Ovary (tissue), 7 donors: ENCODE measurements at regions not wholly inside any gene's neighbourhood (a gene's known extent, or its start where the extent isn't known, plus 50 kb on each side); places are given as distances from the start of the nearest gene placed in this dataset.
"Not testable (repeated sequence)": the region's sequence is repeated elsewhere in the genome, so short reads cannot be mapped to it uniquely, and the experiment has no call there.

Experiments
- DNase-seq, 5 donors: peaks; one replicate each; pipeline ENCODE4 v3.0.0-alpha.2; 2019 to 2020
- H3K27ac ChIP-seq, 2 donors: fragments of 200-600 bp; one replicate each; pipeline versions ENCODE4 v1.5.1 to v1.8.0; 2019 to 2022
- H3K27me3 ChIP-seq: fragments of 200-600 bp; one replicate; pipeline ENCODE4 v1.8.0; 2022
- H3K36me3 ChIP-seq: fragments of 200-600 bp; sonication (generic); one replicate; pipeline ENCODE4 v1.5.1; 2019
- H3K4me1 ChIP-seq: one replicate; pipeline ENCODE4 v1.8.1; 2013; ENCODE audit warnings: mild to moderate bottlenecking, moderate library complexity; ENCODE audit not compliant: insufficient read depth
- H3K4me3 ChIP-seq: fragments of 200-600 bp; sonication (generic); one replicate; pipeline ENCODE4 v1.5.1; 2017
- H3K9me3 ChIP-seq, 2 donors: fragments of 200-600 bp in 1 of 2; sonication (generic) in 1 of 2; one replicate each; pipeline versions ENCODE4 v1.5.1 to v1.8.1; 2013 to 2019; ENCODE audit warnings: mild to moderate bottlenecking in 1 of 2, moderate library complexity in 1 of 2
- EP300 ChIP-seq: sonication (generic); formaldehyde crosslinking; IDR thresholded peaks from one replicate; pipeline ENCODE4 v1.6.1; 2017; ENCODE audit warnings: antibody characterized with exemption
- POLR2A ChIP-seq: fragments of 450-650 bp; IDR thresholded peaks from one replicate; pipeline ENCODE4 v1.6.1; 2017; ENCODE audit warnings: antibody characterized with exemption, mild to moderate bottlenecking, moderate library complexity
- WGBS, 3 donors: extraction: QIAGEN DNeasy Blood & Tissue Kit in 1 of 3; methylation state at CpG; one replicate each; pipeline versions ENCODE4 v1.1.5 to v1.1.7; 2013 to 2017; 5-methylcytosine and 5-hydroxymethylcytosine counted together
- intact Hi-C, 4 donors: fragments of 100-400 bp; cut with DNase I; formaldehyde crosslinking; loops; one replicate each; pipeline versions ENCODE4 v1.11.0 to v1.15.1; 2022 to 2023
- TF ChIP-seq, protein P1 (sequence below), 3 donors: fragments of 450-650 bp in 2 of 3; fragments of 200-600 bp in 1 of 3; IDR thresholded peaks; one replicate each; pipeline versions ENCODE4 v1.5.1 to v1.8.0; 2016 to 2022; ENCODE audit warnings: antibody characterized with exemption in 3 of 3, mild to moderate bottlenecking in 1 of 3
- donor health status: DM: no; HTN: no; CAD: no; lungs with moderate emphysema.
- donor health status: DM: no; HTN: no; CAD: no.
- donor health status: Bipolar disorder and iron deficiency.
- donor health status: DM: no; HTN: no; CAD: no.
- donor health status: DM: yes; HTN: yes; CAD: no.

DNA sequence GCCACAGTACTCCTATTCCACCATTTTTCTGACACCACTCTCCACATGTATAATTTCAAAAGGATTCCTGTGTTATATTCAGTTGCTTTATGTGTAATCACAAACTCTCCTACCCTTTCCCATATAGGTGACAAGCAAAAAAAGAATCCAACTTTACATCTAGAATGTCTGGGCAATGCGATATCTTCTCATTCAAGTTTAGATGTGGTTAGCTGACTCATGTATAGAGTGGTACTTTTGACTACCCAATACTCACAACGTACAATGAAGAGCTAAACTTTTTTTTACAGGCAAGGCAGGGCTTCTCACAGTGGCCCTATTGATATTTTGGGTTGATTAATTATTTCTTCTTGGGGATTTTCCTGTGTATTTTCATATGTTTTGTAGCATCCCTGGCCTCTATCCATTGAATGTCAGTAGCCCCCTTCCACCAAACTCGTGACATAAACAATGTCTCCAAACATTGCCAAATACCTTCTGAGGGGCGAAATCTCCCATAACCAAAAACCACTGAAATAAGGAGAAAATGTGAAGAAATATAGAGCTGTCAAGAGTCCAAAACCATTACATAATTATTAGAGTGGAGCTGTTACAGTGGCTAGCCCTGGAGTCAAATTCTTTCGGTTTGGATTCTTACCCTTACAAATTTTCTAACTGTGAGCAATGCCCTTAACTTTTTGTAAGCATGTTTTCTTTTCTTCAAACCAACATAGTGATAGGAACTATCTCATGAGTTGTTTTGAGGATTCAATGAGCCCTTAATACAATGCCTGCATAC is 342.6 kb downstream of the NSUN3 start:
- intact Hi-C loops = no loop called here
- Histone ChIP-seq H3K27me3 (no peaks in the 10 kb centered on the region), H3K4me1 (no peaks in the 10 kb centered on the region), H3K36me3 (no peaks in the 10 kb centered on the region), H3K9me3 (no peaks in the 10 kb centered on the region), H3K27ac (no peak overlapping the region), H3K4me3 (no peak overlapping the region)
- TF ChIP-seq, protein P1, sequence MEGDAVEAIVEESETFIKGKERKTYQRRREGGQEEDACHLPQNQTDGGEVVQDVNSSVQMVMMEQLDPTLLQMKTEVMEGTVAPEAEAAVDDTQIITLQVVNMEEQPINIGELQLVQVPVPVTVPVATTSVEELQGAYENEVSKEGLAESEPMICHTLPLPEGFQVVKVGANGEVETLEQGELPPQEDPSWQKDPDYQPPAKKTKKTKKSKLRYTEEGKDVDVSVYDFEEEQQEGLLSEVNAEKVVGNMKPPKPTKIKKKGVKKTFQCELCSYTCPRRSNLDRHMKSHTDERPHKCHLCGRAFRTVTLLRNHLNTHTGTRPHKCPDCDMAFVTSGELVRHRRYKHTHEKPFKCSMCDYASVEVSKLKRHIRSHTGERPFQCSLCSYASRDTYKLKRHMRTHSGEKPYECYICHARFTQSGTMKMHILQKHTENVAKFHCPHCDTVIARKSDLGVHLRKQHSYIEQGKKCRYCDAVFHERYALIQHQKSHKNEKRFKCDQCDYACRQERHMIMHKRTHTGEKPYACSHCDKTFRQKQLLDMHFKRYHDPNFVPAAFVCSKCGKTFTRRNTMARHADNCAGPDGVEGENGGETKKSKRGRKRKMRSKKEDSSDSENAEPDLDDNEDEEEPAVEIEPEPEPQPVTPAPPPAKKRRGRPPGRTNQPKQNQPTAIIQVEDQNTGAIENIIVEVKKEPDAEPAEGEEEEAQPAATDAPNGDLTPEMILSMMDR (IDR thresholded peaks at IDR 0.05) = no peak
- DNase-seq = no peak
- 85 to 88% (median 85%) methylated on average over 5 of the region's 5 CpGs for WGBS, 3 donors

DNA sequence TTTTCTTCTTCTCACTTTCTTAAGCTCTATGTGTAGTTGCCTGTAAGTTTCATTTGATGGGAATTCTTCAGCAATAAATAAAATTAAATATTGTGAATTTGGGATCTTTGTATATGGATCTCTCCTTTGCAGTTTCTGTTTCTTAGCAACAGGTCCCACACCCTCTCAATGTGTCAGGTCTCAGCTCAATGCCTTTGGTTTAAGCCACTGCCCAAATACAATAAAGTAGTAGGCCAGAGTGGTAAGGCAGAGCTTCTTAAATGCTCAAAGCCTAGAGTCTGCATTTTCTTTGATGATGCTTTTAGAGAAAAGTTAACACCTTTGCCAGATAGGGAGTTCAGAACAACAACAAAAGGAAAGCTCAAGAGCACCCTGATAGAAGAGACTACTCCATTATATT is 343.7 kb downstream of the NSUN3 start:
- H3K27me3 ChIP-seq = no peaks in the 10 kb centered on the region
- no peak overlapping the region for H3K27ac ChIP-seq
- TF ChIP-seq, protein P1 (IDR thresholded peaks at IDR 0.05) = no peak
- no peak for TF ChIP-seq EP300
- no peak for TF ChIP-seq POLR2A
- H3K9me3 ChIP-seq = no peaks in the 10 kb centered on the region
- DNase-seq = no peak
- H3K4me3 ChIP-seq = no peak overlapping the region
- intact Hi-C loops = no loop called here
- H3K36me3 ChIP-seq = no peaks in the 10 kb centered on the region
- no peaks in the 10 kb centered on the region for H3K4me1 ChIP-seq

DNA sequence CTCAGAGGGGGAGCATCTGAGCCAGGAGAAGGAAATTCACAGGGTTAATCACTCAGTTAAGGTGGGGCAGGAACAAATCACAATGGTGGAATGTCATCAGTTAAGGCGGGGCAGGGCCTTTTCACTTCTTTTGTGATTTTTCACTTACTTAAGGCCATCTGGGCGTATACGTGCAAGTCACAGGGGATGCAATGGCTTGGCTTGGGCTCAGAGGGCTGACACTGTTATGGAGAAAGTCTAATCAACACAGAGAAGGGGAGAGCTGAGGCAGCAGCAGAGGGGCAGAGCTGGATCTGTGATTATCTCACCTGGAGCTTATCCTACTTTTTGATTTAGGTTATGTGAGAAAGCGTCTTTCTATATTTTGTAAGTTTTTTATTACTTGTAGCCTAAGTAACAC is 350.1 kb downstream of the NSUN3 start:
- H3K4me3 ChIP-seq, H3K27ac ChIP-seq, H3K36me3 ChIP-seq, H3K27me3 ChIP-seq, H3K9me3 ChIP-seq, intact Hi-C loops, DNase-seq, H3K4me1 ChIP-seq: not testable (repeated sequence)
- WGBS, 3 donors = 85 to 95% (median 89%) methylated on average over 4 of the region's 4 CpGs

DNA sequence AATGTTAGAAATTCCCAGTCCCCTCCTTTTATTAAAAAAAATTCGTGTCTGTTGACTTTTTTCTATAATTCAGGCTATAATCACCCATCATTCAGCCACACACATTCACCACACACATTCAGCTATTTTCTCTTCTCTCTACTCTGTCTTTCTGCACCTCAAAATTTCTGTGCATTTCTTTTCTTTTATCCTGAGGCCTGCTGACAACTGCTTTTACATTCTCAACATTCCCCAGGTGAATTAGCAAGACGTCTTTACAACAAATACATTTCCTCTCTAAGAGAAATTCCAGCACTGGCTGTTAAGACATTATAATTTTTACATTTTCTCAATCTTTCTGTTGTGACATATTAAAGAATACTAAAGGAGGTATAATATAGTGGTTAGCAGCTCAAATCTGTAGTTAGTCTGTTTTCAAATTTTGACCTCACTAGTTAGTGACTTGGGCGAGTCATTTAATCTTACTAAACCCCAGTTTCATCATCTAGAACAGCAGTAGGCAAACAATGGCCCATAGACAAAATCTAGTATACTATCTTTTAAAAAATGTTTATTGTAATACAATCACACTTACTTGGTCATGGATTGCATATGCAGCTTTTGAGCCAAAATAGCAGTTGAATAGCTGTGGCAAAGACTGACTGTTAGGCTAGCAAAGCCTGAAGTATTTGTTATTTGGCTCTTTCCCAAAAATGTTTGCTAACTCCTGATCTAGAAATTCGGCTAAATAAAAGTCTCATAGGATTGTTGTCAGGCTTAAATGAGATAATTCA is 350.7 kb downstream of the NSUN3 start:
- Histone ChIP-seq H3K4me1 (no peaks in the 10 kb centered on the region), H3K36me3 (no peaks in the 10 kb centered on the region), H3K27me3 (no peaks in the 10 kb centered on the region), H3K9me3 (no peaks in the 10 kb centered on the region), H3K27ac (no peak overlapping the region), H3K4me3 (no peak overlapping the region)
- 73 to 75% (median 73%) methylated on average over 4 of the region's 4 CpGs for WGBS, 3 donors
- DNase-seq = no peak
- intact Hi-C loops = no loop called here
- TF ChIP-seq, protein P1 (IDR thresholded peaks at IDR 0.05) = no peak
- TF ChIP-seq EP300 (no peak), POLR2A (no peak)

DNA sequence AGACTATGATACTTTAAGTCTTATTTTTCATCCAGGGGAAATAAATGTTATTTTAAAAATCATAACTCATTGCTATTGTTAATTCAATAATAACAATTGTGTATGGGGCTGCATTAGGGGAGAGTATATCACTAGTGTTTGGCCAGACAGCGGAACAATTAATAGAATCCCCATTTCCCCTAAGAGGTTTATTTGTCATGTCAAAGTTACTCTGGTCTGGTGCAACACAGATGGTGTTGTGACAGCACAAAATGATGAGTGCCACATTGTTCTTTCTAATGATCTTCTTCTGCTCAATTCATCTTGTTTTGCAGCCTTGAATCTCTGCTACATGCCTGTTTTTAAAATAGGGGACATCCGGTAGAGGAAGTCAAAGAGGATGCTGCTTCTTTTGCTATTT is 351.6 kb downstream of the NSUN3 start:
- Histone ChIP-seq H3K36me3 (no peaks in the 10 kb centered on the region), H3K27ac (no peak overlapping the region), H3K4me1 (no peaks in the 10 kb centered on the region), H3K27me3 (no peaks in the 10 kb centered on the region), H3K4me3 (no peak overlapping the region), H3K9me3 (no peaks in the 10 kb centered on the region)
- 45 to 56% (median 48%) methylated on average over 2 of the region's 2 CpGs for WGBS, 3 donors
- TF ChIP-seq, protein P1 (IDR thresholded peaks at IDR 0.05) = no peak
- intact Hi-C loops = no loop called here
- no peak for DNase-seq
